NCI-H1105 (cell line): ENCODE measurements at regions not wholly inside any gene's neighbourhood (a gene's known extent, or its start where the extent isn't known, plus 50 kb on each side); places are given as distances from the start of the nearest gene placed in this dataset.
A peak's percentile ranks its signal among the peaks of the same experiment; 100 is the strongest.
"Not testable (repeated sequence)": the region's sequence is repeated elsewhere in the genome, so short reads cannot be mapped to it uniquely, and the experiment has no call there.

Source experiments
- DNase-seq: peaks from one replicate; lab custom pipeline; 2025; lab: John Stamatoyannopoulos, UW

DNA sequence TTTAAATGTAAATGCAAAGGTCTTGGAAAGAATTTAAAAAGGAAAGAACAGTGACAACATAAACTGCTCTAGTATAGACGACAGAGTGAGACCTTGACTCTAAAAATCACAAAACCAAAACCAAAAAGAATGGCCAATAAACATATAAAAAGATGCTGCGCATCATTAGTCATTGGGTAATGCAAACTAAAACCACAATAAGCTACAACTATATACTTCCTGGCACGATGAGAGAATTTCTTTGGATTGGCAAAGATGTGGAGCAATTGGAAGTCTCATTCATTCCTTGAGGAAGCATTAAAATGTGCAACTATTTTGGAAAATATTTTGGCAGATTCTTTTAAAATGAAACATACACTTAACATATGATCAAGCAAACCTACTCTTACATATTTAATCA is 98.7 kb upstream of the ZPLD1 start:
- no peak for DNase-seq

DNA sequence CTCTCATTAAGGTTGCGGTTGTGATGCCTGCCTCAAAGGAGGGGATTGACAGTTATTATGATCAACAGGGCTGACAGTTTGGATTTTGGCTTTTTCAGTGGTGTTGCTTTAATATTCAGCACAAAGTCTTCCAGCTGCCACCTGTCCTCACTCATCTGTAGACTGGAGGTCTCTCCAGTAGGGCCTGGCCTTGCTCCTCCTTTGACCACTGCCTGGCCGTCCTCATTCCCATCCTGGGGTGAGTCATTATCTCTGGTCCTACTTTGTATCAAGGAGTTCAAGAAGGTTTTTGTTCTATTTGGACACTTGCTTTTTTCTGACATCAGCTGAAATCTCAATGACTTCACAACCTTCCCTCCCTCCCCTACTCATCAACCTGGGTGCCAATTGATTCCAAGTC is 95.1 kb upstream of the ZPLD1 start:
- DNase-seq: no peak

DNA sequence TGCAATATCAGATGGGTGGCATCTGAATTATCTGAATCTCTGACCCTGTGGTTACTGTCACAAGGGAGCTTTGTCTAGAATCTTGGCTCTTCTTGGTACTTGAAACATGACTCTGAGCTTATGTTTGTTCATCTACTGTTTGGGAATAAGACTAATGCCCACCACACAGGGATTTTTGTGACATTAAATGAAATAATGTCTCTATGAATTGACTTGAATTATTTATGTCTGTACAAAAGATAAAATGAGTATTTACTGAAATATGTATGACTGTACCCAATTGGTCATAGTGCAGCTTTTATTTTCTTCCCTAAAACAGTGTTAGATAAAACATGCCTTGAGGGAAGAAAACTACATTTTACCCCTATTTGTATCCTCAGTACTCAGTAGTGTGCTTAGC is 87.9 kb upstream of the ZPLD1 start:
- no peak for DNase-seq

DNA sequence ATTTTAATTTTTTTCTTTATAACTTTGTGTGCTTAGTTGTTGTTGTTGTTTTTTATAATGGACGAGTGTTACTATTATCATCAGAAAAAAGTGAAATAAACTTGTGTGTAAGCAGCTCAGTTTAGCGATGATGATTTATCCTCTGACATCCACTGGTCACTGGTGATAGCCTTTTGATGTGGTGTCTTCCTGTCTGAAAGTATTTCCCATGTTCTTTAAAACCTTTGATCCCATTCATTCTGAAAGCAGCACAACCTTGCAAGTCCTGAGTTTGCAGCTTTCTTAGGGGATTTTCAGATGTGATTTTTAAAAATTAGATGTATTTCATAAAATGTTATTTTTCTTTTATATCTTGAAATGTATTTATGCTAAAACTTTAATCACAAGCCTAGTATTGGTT is 85.9 kb upstream of the ZPLD1 start:
- no peak for DNase-seq

DNA sequence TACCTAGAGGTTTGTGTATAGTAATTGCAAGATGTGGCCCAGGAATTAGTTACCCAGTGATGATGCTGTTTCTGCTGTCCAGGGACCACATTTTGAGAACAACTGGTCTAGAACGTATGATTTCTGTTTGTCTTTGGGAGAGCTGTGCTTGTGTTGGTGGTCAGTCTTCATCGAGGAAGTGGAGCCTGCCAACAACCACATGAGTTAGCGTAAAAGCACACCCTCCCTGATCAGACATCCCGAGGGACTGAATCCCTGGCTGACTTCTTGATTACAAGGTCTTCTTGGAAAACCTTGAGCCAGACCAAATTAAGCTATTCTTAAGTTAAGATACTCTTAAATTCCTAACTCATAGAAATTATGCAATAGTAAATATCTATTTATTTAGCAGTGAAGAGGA is 81.7 kb upstream of the ZPLD1 start:
- no peak for DNase-seq

DNA sequence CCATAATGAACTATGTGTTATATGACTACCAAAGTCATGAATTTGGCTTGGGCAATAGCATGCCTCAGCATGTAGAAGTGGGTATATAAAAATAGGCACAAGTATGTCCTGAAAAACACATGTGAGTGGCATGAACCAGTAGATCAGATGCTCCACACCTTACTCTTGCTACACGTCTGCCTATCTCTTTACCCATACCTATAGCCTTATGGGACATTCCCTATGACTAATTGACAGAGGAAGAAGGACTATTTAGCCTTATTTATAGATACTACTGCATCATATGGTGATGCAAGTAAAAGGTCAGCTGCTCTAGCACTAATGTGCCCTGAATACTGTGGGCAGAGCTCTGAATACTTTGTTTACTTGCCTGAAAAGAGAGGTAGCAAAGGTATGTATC is 81.0 kb upstream of the ZPLD1 start:
- DNase-seq: no peak

DNA sequence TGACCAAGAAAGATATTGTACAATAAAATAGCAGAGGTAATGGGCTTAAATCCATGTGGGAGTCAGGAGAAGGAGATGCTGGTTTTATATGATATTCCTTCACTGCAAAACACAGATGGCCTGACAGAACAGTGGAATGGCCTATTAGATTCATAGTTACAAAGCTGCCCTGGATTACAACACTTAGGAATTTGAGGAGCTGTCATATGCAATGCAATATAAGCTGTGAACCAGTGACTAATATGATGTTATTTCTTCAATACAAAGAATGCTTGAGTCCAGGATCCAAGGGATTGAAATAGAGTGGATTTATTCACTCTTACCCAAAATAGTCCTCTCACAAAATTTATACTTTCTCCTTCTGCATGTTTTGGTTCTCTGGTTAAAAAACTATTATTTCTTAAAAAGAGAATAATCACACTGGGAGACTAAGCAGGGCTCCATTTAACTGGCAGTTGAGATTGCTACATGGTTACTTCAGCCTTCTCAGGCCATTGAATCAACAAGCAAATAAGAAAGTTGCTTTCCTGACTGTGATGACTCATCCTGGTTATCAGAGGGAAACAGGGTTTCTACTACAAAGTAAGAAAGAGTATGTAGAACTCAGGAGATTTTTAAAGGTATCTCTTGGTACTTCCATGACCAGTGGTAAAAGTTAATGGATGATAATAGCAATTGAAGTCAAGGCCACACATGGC is 79.8 kb upstream of the ZPLD1 start:
- no peak for DNase-seq

DNA sequence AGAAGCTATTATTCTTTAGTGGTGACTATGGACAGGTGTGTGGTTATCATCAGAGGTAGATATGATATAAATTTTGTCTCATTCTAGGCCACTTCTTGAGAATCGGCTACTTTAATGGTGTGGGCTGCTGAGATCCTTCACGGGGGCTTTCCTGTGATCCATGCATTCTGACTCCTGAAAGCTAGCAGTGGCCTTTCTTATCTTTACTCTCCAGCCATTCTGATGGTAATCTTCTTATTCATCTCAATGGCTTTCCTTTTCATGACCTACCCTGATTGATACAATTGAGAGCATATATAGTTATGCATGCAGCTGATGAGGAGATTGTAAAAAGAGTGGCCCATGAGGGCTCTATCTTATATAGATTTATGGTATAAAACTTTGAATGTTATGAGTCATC is 78.3 kb upstream of the ZPLD1 start:
- no peak for DNase-seq

DNA sequence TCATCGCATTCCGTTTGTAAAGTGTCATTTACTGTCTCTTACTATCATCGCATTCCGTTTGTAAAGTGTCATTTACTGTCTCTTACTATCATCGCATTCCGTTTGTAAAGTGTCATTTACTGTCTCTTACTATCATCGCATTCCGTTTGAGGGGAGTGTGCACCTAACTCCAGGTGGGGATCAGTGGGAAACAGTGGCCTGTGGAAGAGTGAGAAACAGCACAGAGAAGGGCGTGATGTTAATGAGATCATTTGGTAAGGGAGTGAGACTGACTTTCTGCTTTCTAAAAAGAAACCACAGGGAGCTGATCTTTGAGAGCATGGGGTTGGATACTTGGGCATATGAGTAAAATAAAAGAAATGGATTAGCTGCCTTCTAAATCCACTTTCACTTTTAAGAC is 77.5 kb upstream of the ZPLD1 start:
- DNase-seq: not testable (repeated sequence)

DNA sequence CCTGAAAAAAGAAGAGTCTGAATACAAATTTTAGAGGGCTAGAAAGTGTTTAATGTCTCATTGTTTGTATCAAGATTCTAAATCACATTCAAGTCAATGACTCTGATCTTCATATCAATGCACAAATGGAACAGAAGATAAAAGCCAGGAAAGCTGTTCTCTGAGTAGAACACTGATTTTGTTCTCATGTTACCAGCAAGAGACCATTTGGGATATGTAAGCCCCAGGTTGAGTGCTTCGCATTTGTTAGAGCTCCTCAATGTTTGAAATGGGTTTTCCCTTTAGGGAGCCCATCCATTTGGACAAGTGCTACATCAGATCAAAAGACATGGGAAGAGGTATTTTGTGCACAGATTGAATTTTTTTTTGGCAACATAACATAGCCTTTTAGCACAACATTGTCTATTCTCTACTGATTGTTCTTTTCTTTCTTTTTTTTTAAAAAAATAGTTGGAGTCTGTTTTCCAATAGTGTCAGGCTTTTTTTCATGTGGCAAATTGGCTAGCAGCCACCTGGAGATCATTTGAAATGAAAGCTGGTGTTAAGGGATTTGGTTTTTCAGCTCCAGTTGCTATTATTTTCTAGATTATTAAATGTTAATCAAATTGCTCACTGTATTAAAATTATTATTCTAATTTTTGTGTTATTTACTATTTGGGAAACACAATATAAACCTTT is 74.5 kb upstream of the ZPLD1 start:
- DNase-seq: no peak

DNA sequence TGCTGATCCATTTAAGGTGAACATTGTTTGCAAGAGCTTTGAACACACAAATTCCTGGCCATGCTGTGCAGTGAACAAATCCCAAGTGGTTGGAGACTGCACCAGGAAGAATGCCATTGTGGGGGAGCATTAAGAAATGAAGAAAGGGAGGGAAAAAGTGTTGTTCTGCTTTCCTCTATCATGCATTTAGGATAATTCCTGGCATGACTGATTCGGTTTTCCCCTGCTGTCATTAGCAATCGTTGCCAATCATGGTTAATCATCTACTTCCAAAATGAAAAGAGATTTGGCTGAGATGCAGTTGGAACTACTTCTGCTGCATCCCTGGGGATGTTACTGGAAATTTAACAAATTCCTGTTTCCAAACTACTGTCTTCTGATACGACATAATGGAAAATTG is 73.7 kb upstream of the ZPLD1 start:
- DNase-seq: no peak

DNA sequence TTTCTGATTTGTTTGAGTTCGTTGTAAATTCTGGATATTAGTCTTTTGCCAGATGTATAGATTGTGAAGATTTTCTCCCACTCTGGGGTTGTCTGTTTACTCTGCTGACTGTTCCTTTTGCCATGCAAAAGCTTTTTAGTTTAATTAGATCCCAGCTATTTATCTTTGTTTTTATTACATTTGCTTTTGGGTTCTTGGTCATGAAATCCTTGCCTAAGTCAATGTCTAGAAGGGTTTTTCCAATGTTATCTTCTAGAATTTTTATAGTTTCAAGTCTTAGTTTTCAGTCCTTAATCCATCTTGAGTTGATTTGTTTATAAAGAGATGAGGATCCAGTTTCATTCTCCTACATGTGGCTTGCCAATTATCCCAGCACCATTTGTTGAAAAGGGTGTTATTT is 68.7 kb upstream of the ZPLD1 start:
- DNase-seq: not testable (repeated sequence)

DNA sequence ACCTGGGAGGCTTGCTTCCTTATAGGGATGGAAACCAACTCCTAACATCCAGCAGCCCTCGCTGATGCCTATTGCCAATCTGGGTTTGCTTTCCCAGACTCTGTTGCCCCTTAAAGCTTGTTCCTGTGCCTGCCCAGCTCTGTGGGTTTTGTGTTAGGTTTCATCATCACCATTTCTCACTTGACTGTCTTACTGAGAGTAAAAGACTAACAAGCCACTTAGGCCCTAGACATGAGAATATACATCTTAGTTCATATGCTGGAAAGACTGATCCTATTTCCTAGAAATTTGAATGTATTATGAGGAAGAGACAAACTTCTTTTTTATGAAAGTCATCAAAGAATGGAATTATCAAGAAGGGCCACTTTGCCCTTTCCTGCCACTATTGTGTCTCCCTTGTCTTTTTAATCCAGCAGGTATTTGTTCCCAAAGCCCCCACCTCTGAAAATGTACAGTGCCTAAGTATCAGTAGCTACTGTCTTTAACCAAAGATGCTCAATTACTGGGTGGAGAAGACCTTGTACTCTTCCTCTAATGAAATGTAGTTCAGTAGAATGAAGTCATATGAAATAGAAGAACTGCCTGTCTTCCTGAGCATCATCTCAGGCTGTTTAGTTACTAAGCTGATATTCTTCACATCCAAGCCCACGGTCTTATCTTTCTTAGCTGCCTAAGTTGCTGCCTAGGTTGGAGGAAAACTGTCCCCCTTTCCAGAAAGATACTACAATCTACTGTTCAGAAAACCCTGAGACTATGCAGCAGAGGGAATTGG is 59.8 kb upstream of the ZPLD1 start:
- DNase-seq: no peak

DNA sequence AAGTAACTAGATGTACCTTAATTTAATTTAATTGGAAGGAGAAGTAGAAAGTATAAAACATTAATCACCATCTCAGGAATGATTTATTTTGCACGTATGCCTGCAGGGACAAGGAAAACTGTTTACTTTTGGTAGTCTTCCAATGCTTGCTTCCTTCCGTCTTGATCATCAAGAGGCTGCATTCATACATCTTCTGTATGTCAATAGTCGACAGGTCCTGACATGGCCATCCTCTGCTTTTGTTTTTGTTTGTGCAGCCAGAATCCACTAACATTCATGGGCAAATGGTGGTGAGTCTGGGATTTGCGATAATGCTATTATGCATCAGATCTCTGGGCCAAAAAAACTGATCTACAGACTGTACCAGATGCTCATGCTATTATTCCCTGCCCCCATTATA is 56.6 kb upstream of the ZPLD1 start:
- DNase-seq: peak; percentile 42

DNA sequence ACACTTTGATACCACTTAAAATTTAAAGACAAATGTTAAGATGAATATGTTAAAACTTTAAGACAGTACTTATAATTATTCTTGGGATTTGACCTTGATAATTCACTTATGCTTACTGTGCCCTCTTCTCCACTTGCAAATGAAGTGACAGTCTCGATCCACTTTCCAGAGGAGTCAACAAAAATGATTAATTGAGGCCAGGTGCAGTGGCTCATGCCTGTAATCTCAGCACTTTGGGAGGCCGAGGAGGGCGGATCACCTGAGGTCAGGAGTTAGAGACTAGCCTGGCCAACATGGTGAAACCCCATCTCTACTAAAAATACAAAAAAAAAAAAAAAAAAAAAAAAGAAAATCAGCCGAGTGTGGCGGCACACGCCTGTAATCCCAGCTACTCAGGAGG is 52.6 kb upstream of the ZPLD1 start:
- not testable (repeated sequence) for DNase-seq
